H9 (cell line): ENCODE measurements at regions not wholly inside any gene's neighbourhood (a gene's known extent, or its start where the extent isn't known, plus 50 kb on each side); places are given as distances from the start of the nearest gene placed in this dataset.

Source experiments
- DNase-seq: peaks from one replicate; pipeline ENCODE4 v3.0.0-alpha.2; 2017
- H2AFZ ChIP-seq: one replicate; pipeline ENCODE4 v1.6.1; 2013; ENCODE audit warnings: mild to moderate bottlenecking, low read length, control low read depth, moderate library complexity
- H2AK5ac ChIP-seq: 2 replicates; pipeline ENCODE4 v1.6.1; 2013; ENCODE audit warnings: low read length, control low read depth, mixed read lengths; ENCODE audit not compliant: insufficient read length
- H2BK120ac ChIP-seq: one replicate; pipeline ENCODE4 v1.6.1; 2013; ENCODE audit warnings: low read depth, mild to moderate bottlenecking, low read length, control low read depth, inconsistent platforms; ENCODE audit not compliant: poor library complexity, severe bottlenecking
- H2BK12ac ChIP-seq: 2 replicates; pipeline ENCODE4 v1.6.1; 2013; ENCODE audit warnings: low read length, control low read depth, mixed read lengths, low read depth; ENCODE audit not compliant: insufficient read length
- H2BK15ac ChIP-seq: 2 replicates; pipeline ENCODE4 v1.6.1; 2013; ENCODE audit warnings: low read depth, low read length, control low read depth
- H2BK20ac ChIP-seq: one replicate; pipeline ENCODE4 v1.6.1; 2013; ENCODE audit warnings: low read depth, mild to moderate bottlenecking, low read length, control low read depth, inconsistent platforms; ENCODE audit not compliant: poor library complexity, severe bottlenecking
- H2BK5ac ChIP-seq: 2 replicates; pipeline ENCODE4 v1.6.1; 2013; ENCODE audit warnings: low read length, control low read depth, mixed read lengths; ENCODE audit not compliant: insufficient read length
- H3K14ac ChIP-seq: 2 replicates; pipeline ENCODE4 v1.6.1; 2013; ENCODE audit warnings: low read length, control low read depth; ENCODE audit not compliant: insufficient read depth
- H3K18ac ChIP-seq: 2 replicates; pipeline ENCODE4 v1.6.1; 2013; ENCODE audit warnings: low read depth, mild to moderate bottlenecking, mixed read lengths, low read length, control low read depth; ENCODE audit not compliant: insufficient read length
- H3K23ac ChIP-seq: 2 replicates; pipeline ENCODE4 v1.6.1; 2013; ENCODE audit warnings: low read length, control low read depth, mixed read lengths, low read depth; ENCODE audit not compliant: insufficient read length
- H3K23me2 ChIP-seq: 2 replicates; pipeline ENCODE4 v1.6.1; 2013; ENCODE audit warnings: low read depth, mild to moderate bottlenecking, mixed read lengths, low read length, control low read depth; ENCODE audit not compliant: insufficient read length, poor library complexity, severe bottlenecking
- H3K27ac ChIP-seq: 2 replicates; pipeline ENCODE4 v1.5.1; 2013; ENCODE audit warnings: low read length, control low read depth, mixed read lengths, low read depth; ENCODE audit not compliant: insufficient read length
- H3K27me3 ChIP-seq: 2 replicates; pipeline ENCODE4 v1.6.1; 2013; ENCODE audit warnings: low read length, control low read depth, inconsistent platforms; ENCODE audit not compliant: insufficient read depth
- H3K4ac ChIP-seq: 2 replicates; pipeline ENCODE4 v1.6.1; 2013; ENCODE audit warnings: low read depth, mild to moderate bottlenecking, control low read depth, inconsistent platforms, low read length, moderate library complexity
- H3K4me1 ChIP-seq: 2 replicates; pipeline ENCODE4 v1.6.1; 2013; ENCODE audit warnings: low read length, control low read depth, inconsistent platforms; ENCODE audit not compliant: insufficient read depth
- H3K4me2 ChIP-seq: 2 replicates; pipeline ENCODE4 v1.6.1; 2013; ENCODE audit warnings: low read length, control low read depth, mixed read lengths; ENCODE audit not compliant: insufficient read length, insufficient read depth
- H3K56ac ChIP-seq: 2 replicates; pipeline ENCODE4 v1.6.1; 2013; ENCODE audit warnings: low read depth, mild to moderate bottlenecking, mixed read lengths, low read length, control low read depth; ENCODE audit not compliant: insufficient read length
- H3K79me1 ChIP-seq: 2 replicates; pipeline ENCODE4 v1.6.1; 2013; ENCODE audit warnings: low read depth, mild to moderate bottlenecking, moderate library complexity, low read length, control low read depth, inconsistent platforms; ENCODE audit not compliant: insufficient read depth, poor library complexity, severe bottlenecking
- H3K79me2 ChIP-seq: 2 replicates; pipeline ENCODE4 v1.6.1; 2013; ENCODE audit warnings: low read length, control low read depth, inconsistent platforms; ENCODE audit not compliant: insufficient read depth
- H3K9ac ChIP-seq: 2 replicates; pipeline ENCODE4 v1.6.1; 2013; ENCODE audit warnings: low read length, control low read depth, mixed read lengths; ENCODE audit not compliant: insufficient read length; ENCODE audit errors: extremely low read depth
- H3K9me3 ChIP-seq: one replicate; pipeline ENCODE4 v1.6.1; 2013; ENCODE audit warnings: low read depth, low read length, inconsistent platforms; ENCODE audit not compliant: control insufficient read depth
- H3T11ph ChIP-seq: one replicate; pipeline ENCODE4 v1.6.1; 2013; ENCODE audit warnings: mild to moderate bottlenecking, low read length, control low read depth, inconsistent platforms
- H4K20me1 ChIP-seq: one replicate; pipeline ENCODE4 v1.6.1; 2013; ENCODE audit not compliant: control insufficient read depth, insufficient read length, insufficient read depth
- H4K5ac ChIP-seq: 2 replicates; pipeline ENCODE4 v1.6.1; 2013; ENCODE audit warnings: low read depth, mild to moderate bottlenecking, mixed read lengths, low read length, control low read depth; ENCODE audit not compliant: insufficient read length
- H4K8ac ChIP-seq: replicated peaks from 2 replicates; pipeline ENCODE4 v1.6.1; 2013; ENCODE audit warnings: low read length, control low read depth, mixed read lengths, low read depth; ENCODE audit not compliant: insufficient read length
- H4K91ac ChIP-seq: 2 replicates; pipeline ENCODE4 v1.6.1; 2013; ENCODE audit warnings: low read depth, mild to moderate bottlenecking, moderate library complexity, mixed read lengths, low read length, control low read depth; ENCODE audit not compliant: insufficient read length
- H3K27ac Mint-ChIP-seq, 3 experiments: 2 replicates in 2 of 3; 3 replicates in 1 of 3; pipeline ENCODE4 v1.8.0; 2020 to 2021; ENCODE audit warnings: mixed read lengths in 3 of 3, mild to moderate bottlenecking in 1 of 3, moderate library complexity in 1 of 3
- H3K27me3 Mint-ChIP-seq: 2 replicates; pipeline ENCODE4 v1.8.0; 2021; ENCODE audit warnings: low read depth, mild to moderate bottlenecking, moderate library complexity, mixed read lengths
- H3K36me3 Mint-ChIP-seq, 3 experiments: 2 replicates in 2 of 3; 3 replicates in 1 of 3; pipeline ENCODE4 v1.8.0; 2020 to 2021; ENCODE audit warnings: low read depth in 3 of 3, mixed read lengths in 3 of 3; ENCODE audit not compliant: insufficient read depth in 1 of 3
- H3K4me1 Mint-ChIP-seq, 2 experiments: 2 replicates each; pipeline ENCODE4 v1.8.0; 2020; ENCODE audit warnings: mixed read lengths in 2 of 2
- H3K4me3 Mint-ChIP-seq, 2 experiments: 2 replicates in 1 of 2; 3 replicates in 1 of 2; pipeline ENCODE4 v1.8.0; 2020 to 2021; ENCODE audit warnings: mild to moderate bottlenecking in 2 of 2, mixed read lengths in 2 of 2, moderate library complexity in 1 of 2
- H3K9me3 Mint-ChIP-seq, 2 experiments: 2 replicates in 1 of 2; 3 replicates in 1 of 2; pipeline ENCODE4 v1.8.0; 2020; ENCODE audit warnings: mild to moderate bottlenecking in 2 of 2, mixed read lengths in 2 of 2, moderate library complexity in 1 of 2
- CTCF ChIP-seq: fragments of 200-600 bp; sonication (generic); conservative IDR thresholded peaks from 3 replicates; pipeline ENCODE4 v1.8.0; 2021; ENCODE audit warnings: antibody characterized with exemption, mild to moderate bottlenecking
- WGBS: extraction: QIAGEN DNeasy Blood & Tissue Kit; methylation state at CpG from one replicate; pipeline ENCODE4 v1.1.7; 2013; ENCODE audit warnings: missing lambda C conversion rate, low lambda C conversion rate, mixed read lengths; ENCODE audit not compliant: insufficient read length; ENCODE audit errors: extremely low coverage; 5-methylcytosine and 5-hydroxymethylcytosine counted together

DNA sequence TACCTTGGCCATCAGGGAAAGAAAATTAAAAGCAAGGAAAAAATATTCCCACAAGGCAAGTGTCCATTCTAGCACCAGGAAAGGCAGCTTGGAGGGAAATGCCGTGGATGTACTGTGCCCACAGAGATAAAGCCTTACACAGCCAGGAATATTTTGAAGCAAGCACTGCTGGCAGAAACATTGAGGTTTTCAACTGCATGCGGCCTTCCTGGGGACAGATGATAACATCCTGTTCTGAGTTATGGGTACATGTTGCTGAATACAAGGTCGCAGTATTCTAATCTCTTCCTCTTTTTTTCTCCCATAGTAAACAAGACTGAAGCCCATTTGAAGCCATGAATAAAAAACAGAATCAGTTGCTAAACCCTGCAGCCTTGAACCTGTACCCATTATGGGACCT lies 197.1 kb downstream of the BTG1 start:
- no peak overlapping the region for H3K23ac ChIP-seq
- H2BK12ac ChIP-seq = no peak overlapping the region
- Mint-ChIP-seq H3K36me3 (no peaks in the 10 kb centered on the region), H3K27me3 (no peaks in the 10 kb centered on the region), H3K27ac (no peak overlapping the region), H3K9me3 (no peaks in the 10 kb centered on the region), H3K4me1 (no peaks in the 10 kb centered on the region), H3K4me3 (no peak overlapping the region)
- no peak overlapping the region for H2AFZ ChIP-seq
- WGBS = no CpG with 5 or more reads among the region's 3 CpGs
- no peak overlapping the region for H3T11ph ChIP-seq
- H3K9me3 ChIP-seq = no peaks in the 10 kb centered on the region
- H3K4me1 ChIP-seq = no peaks in the 10 kb centered on the region
- no peak overlapping the region for H3K56ac ChIP-seq
- no peak overlapping the region for H2BK120ac ChIP-seq
- no peak overlapping the region for H3K9ac ChIP-seq
- no peak overlapping the region for H3K14ac ChIP-seq
- no peak for TF ChIP-seq CTCF
- no peaks in the 10 kb centered on the region for H3K23me2 ChIP-seq
- H3K4me2 ChIP-seq = no peak overlapping the region
- H2BK5ac ChIP-seq = no peak overlapping the region
- no peaks in the 10 kb centered on the region for H3K79me2 ChIP-seq
- H3K79me1 ChIP-seq = no peaks in the 10 kb centered on the region
- no peak overlapping the region for H3K18ac ChIP-seq
- H3K27ac ChIP-seq = no peak overlapping the region
- no peaks in the 10 kb centered on the region for H4K20me1 ChIP-seq
- no peak overlapping the region for H2BK20ac ChIP-seq
- no peak for DNase-seq
- H4K91ac ChIP-seq = no peak overlapping the region
- H4K8ac ChIP-seq = no peak overlapping the region
- no peak overlapping the region for H2AK5ac ChIP-seq
- H4K5ac ChIP-seq = no peak overlapping the region
- no peak overlapping the region for H2BK15ac ChIP-seq
- no peak overlapping the region for H3K4ac ChIP-seq
- no peaks in the 10 kb centered on the region for H3K27me3 ChIP-seq
